HAP-1 (cell line): ENCODE measurements at regions not wholly inside any gene's neighbourhood (a gene's known extent, or its start where the extent isn't known, plus 50 kb on each side); places are given as distances from the start of the nearest gene placed in this dataset.
A peak's percentile ranks its signal among the peaks of the same experiment; 100 is the strongest.
"Not testable (repeated sequence)": the region's sequence is repeated elsewhere in the genome, so short reads cannot be mapped to it uniquely, and the experiment has no call there.

ENCODE experiments used
- DNase-seq, 2 experiments: peaks; one replicate each; pipeline ENCODE4 v3.0.0-alpha.2; 2016 to 2020; ENCODE audit warnings: low spot score in 2 of 2
- H3K27me3 ChIP-seq: fragments of 250-450 bp; sonication (Bioruptor Pico); 2 replicates; pipeline ENCODE4 v1.5.1; 2020; ENCODE audit warnings: low read depth, mild to moderate bottlenecking, moderate library complexity
- H3K36me3 ChIP-seq: fragments of 250-450 bp; sonication (Bioruptor Pico); replicated peaks from 2 replicates; pipeline ENCODE4 v1.5.1; 2020; ENCODE audit warnings: mild to moderate bottlenecking
- H3K4me1 ChIP-seq: fragments of 250-450 bp; sonication (Bioruptor Pico); 2 replicates; pipeline ENCODE4 v1.5.1; 2020; ENCODE audit warnings: mild to moderate bottlenecking
- H3K4me3 ChIP-seq: fragments of 250-450 bp; sonication (Bioruptor Pico); 2 replicates; pipeline ENCODE4 v1.5.1; 2020; ENCODE audit warnings: mild to moderate bottlenecking, moderate library complexity
- H3K9me3 ChIP-seq: fragments of 250-450 bp; sonication (Bioruptor Pico); 2 replicates; pipeline ENCODE4 v1.5.1; 2020; ENCODE audit warnings: mild to moderate bottlenecking, moderate library complexity
- in situ Hi-C: fragments of 300-500 bp; cut with MboI; formaldehyde crosslinking; loops from 3 replicates; pipeline ENCODE4 v1.14.3; 2020; ENCODE audit warnings: low sequenced_read_pairs, inconsistent platforms, mixed read lengths

DNA sequence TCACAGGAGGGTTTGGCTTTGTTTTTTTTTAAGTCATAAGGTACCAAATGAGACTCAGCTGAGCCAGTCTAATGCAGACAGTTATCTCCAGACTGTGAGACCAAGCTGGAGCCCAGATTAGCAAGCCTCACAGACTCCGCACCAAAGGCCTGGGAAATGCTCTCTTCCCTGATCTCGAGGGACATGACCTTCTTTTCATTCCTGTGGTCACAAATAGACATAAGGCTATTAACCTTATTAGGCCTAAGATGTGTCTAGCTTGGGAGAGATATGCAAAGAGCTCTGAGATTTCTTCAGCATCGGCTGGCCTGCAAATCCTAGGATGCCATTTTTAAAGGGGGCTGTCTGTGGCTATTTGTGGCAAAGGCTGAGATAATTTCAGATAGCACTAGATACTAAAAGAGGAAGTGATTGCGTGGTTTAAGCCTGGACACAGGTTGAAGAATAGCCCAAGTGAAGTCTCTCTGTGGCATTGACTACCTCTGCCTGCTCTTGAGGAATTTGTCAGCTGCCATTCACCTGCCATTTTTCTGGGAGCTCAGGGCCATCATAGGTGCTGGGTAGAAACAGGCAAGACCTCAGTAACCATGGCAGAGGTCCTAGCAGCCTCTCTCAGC lies 301.3 kb downstream of the SIPA1L2 start:
- no peak overlapping the region for H3K4me3 ChIP-seq
- H3K4me1 ChIP-seq: peaks cover 18% of the 10 kb centered on the region
- H3K27me3 ChIP-seq: no peaks in the 10 kb centered on the region
- no peak for DNase-seq
- no peaks in the 10 kb centered on the region for H3K9me3 ChIP-seq
- H3K36me3 ChIP-seq: no peaks in the 10 kb centered on the region
- in situ Hi-C loops: no loop called here

DNA sequence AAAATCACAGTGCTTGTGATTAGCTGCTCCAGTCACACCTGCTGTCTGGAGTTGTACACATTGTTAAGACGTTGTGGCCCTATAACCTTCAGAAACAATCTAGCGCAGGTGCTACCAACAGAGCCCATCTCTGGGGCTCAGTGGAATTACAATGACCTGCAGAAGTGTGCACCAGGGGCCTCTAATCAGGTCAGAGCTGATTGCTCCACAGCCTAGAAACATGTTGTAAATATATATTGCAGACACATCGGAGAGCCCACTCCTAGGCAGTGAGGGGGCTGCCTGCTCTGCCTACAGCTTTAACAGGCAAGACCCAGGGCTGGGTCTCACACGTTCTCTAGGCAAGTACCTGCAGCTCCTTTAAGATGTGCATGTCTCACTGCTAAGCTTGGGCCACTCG lies 302.0 kb downstream of the SIPA1L2 start:
- peaks cover 15% of the 10 kb centered on the region for H3K4me1 ChIP-seq
- DNase-seq: no peak
- H3K36me3 ChIP-seq: no peaks in the 10 kb centered on the region
- in situ Hi-C loops: no loop called here
- no peaks in the 10 kb centered on the region for H3K9me3 ChIP-seq
- H3K4me3 ChIP-seq: no peak overlapping the region
- H3K27me3 ChIP-seq: no peaks in the 10 kb centered on the region

DNA sequence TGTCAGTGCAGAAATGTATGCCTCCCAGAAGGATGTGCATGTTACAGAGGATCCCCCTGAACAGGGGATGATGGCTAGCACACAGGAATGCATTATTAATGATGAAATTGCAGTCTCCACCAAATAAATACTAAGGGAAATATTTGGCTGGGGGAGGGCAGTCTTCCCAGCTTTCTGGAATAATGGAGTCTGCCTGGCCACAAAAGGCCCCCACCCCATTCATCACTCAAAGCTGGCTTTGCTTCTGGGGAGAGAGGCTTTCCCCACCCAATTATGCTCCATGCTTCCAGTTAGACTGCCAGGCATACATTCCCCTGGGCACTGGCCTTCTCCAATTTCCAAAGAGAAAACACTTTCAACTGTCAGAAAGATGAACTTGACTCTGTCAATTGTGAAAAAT lies 302.7 kb downstream of the SIPA1L2 start:
- no peaks in the 10 kb centered on the region for H3K9me3 ChIP-seq
- H3K4me3 ChIP-seq: no peak overlapping the region
- no peak for DNase-seq
- no peaks in the 10 kb centered on the region for H3K27me3 ChIP-seq
- H3K36me3 ChIP-seq: no peaks in the 10 kb centered on the region
- H3K4me1 ChIP-seq: peaks cover 15% of the 10 kb centered on the region
- in situ Hi-C loops: no loop called here

DNA sequence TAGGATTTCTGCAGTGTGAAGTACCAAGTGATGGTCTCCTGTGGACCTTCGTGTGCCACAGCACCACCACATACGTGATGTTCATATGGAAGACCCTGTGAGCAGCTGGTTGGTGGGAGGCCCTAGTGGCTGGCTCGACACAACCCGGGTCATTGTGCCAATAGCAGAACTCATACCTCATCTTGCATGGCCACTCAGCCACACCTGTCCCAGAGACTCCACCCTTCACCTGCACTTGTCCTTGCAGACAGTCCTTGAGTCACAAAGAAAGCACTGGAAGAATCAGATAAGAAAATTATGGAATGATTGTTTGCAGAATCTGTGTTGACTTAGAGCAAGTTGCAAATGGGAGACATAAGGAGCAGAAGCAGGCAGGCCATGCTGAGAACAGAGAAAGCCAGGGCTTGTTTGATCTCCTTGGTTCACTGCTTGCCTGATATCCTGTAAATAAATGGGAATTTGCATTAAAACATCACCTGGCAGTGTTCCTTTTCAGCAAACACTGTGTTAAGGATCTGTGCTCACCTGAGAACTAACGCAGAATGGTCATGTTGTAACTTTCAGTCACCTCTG lies 307.7 kb downstream of the SIPA1L2 start:
- in situ Hi-C loops: no loop called here
- H3K27me3 ChIP-seq: no peaks in the 10 kb centered on the region
- DNase-seq: no peak

DNA sequence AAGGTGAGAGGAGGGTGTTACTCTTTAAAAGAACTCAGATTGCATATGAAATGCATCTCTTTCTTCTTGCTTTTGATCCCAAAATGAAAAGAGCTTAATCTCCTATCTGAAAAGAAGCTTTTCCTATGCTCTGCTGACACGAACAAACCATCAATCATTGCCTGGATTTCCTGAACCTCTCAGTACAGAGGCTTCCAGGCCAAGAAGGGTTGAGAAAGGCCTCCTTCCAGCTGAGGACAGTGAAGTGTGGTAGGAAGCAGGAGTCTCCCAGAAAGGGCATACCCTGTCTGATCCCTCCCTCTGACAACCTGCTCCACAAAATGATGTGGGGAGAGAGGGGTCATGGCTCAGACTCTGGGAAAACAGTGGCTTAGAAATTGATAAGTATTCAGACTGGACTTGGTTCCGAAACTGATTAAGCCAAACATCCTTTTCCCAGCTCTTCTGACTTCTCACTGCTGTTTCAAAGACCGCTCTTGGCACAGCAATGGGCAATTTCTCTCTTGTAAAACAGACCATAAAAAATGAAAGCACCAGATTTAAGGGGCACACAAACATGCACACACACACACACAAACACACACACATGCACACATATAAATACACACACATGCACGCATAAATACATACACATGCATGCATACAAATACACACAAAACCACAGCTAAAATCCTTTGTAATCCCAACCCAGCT lies 310.3 kb downstream of the SIPA1L2 start:
- peak; percentile 53 to 86 for DNase-seq
- Histone ChIP-seq H3K9me3 (no peaks in the 10 kb centered on the region; the same call in 1 of the 2 replicates), H3K27me3 (no peaks in the 10 kb centered on the region), H3K4me1 (peaks cover 50% of the 10 kb centered on the region), H3K36me3 (no peaks in the 10 kb centered on the region), H3K4me3 (no peak overlapping the region)
- in situ Hi-C loops: loop anchor here (10.0 kb wide), 1 partner anchor 305 kb away; no protein-coding TSS in a partner anchor

More for the DNA sequence above, 307.7 kb downstream of the SIPA1L2 start:
- H3K4me3 ChIP-seq: no peak overlapping the region
- no peaks in the 10 kb centered on the region; the same call in 1 of the 2 replicates for H3K9me3 ChIP-seq
- H3K4me1 ChIP-seq: peaks cover 44% of the 10 kb centered on the region
- no peaks in the 10 kb centered on the region for H3K36me3 ChIP-seq

DNA sequence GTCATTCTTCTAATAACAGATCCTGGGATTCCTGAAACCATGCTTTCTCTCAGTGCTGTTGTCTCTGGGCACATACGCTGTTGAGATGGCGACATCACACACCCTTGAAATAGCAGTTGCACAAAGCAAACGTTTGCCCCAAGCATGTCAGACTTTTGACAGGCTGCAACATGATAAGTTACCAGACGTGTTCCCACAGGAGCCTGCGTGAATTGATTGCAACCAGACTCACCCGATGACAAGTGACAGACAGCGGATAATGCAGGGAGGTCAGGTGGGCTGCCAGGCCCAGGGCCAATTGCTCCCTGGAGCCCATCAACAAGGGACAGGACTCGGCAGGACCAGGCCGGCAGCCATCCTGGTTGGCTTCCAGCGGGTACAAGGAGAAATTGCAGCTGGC lies 310.9 kb downstream of the SIPA1L2 start:
- Histone ChIP-seq H3K4me1 (peaks cover 44% of the 10 kb centered on the region), H3K4me3 (no peak overlapping the region), H3K27me3 (no peaks in the 10 kb centered on the region), H3K9me3 (no peaks in the 10 kb centered on the region; the same call in 1 of the 2 replicates), H3K36me3 (no peaks in the 10 kb centered on the region)
- peak; percentile 44 to 47 for DNase-seq
- in situ Hi-C loops: loop anchor here (10.0 kb wide), 1 partner anchor 306 kb away; no protein-coding TSS in a partner anchor

DNA sequence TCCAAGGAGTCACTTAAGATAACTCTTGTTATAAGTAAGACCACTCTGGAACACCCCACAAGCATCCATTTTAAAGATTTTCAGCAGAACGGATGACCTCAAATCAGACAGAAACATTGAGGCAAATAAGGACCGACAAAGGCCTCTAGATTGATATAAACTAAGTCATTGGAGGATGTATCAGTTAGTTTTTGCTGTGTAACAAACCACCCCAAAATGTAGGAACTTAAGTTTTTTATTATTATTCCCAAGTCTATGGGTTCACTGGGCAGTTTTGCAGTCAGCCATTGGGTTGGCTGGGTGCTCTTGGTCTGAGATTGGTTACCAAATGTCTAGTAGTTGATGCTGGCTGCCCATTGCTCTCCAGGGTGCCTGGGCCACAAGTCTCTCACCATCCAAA lies 311.8 kb downstream of the SIPA1L2 start:
- no peaks in the 10 kb centered on the region for H3K27me3 ChIP-seq
- no peaks in the 10 kb centered on the region; the same call in 1 of the 2 replicates for H3K9me3 ChIP-seq
- no peak overlapping the region for H3K4me3 ChIP-seq
- DNase-seq: no peak
- in situ Hi-C loops: loop anchor here (10.0 kb wide), 1 partner anchor 307 kb away; no protein-coding TSS in a partner anchor
- H3K36me3 ChIP-seq: no peaks in the 10 kb centered on the region
- H3K4me1 ChIP-seq: peaks cover 40% of the 10 kb centered on the region

DNA sequence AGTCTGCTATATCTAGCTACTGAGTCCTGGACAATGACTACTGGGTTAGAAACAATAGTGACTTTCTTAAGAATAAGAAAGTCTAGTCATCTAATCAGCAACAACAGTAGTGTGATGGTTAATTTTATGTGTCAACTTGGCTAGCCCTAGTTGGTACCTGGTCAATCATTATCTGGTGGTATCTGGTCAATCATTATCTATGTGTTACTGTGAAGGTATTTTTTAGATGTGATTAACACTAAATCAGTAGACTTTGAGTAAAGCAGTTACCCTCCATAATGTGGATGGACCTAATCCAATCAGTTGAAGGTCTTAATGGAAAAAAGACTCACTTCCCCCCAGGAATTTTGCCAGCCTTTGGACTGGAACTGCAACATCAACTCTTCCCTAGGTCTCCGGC lies 312.6 kb downstream of the SIPA1L2 start:
- no peaks in the 10 kb centered on the region; the same call in 1 of the 2 replicates for H3K9me3 ChIP-seq
- DNase-seq: no peak
- in situ Hi-C loops: loop anchor here (10.0 kb wide), 1 partner anchor 307 kb away; no protein-coding TSS in a partner anchor
- H3K4me1 ChIP-seq: peaks cover 40% of the 10 kb centered on the region
- no peaks in the 10 kb centered on the region for H3K36me3 ChIP-seq
- no peak overlapping the region for H3K4me3 ChIP-seq
- H3K27me3 ChIP-seq: no peaks in the 10 kb centered on the region

DNA sequence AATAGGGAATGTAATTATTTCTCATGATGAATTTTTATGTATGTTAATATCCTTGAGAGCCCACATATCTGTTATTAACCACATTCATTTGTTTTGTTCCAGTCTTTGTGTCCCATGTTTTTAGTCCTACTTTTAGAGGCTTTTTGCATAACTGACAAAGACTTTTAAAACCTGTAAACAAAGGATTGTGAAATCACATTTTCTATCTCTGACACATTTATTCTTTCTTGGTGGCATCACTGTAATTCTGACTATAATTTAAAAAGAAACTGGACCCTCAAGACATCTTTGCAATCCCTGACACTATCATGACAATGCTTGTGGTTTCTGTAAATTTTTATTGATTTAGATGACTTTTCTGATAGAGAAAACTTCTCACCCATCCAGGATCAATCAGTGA lies 313.1 kb downstream of the SIPA1L2 start:
- H3K9me3 ChIP-seq: no peaks in the 10 kb centered on the region; the same call in 1 of the 2 replicates
- in situ Hi-C loops: loop anchor here (10.0 kb wide), 1 partner anchor 308 kb away; no protein-coding TSS in a partner anchor
- peak in 1 of 2 experiments; percentile 54 for DNase-seq
- peaks cover 40% of the 10 kb centered on the region for H3K4me1 ChIP-seq
- H3K27me3 ChIP-seq: no peaks in the 10 kb centered on the region
- H3K36me3 ChIP-seq: no peaks in the 10 kb centered on the region
- H3K4me3 ChIP-seq: no peak overlapping the region

DNA sequence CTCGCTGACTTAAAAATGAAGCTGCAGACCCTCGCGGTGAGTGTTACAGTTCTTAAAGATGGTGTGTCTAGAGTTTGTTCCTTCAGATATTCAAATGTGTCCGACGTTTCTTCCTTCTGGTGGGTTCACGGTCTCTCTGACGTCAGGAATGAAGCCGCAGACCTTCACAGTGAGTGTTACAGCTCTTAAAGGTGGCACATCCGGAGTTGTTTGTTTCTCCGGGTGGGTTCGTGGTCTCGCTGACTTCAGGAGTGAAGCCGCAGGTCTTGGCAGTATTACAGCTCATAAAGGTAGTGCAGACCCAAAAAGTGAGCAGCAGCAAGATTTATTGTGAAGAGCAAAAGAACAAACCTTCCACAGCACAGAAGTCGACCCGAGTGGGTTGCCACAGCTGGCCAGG lies 316.1 kb downstream of the SIPA1L2 start:
- not testable (repeated sequence) for H3K9me3 ChIP-seq, H3K27me3 ChIP-seq, H3K36me3 ChIP-seq, DNase-seq, H3K4me3 ChIP-seq
- peaks cover 18% of the 10 kb centered on the region for H3K4me1 ChIP-seq
- in situ Hi-C loops: loop anchor here (10.0 kb wide), 1 partner anchor 311 kb away; no protein-coding TSS in a partner anchor

DNA sequence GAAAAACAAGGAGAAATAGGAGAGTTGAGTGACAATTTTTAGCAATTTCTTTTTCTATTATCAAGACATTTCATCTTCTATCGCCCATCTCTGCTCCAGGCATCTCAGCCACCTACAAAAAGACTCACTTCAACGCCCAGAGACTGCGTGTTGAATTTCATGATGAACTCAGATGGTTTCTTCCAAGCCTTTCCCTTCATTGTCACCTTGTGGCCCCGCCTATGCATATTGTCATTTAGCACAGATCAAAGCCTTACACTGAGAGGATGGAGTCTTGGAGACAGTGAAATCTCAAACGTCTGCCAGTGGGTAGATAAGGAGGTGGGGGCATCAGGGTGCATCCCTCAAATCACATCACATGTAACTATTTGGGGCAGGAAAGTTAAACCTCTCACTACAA lies 319.4 kb downstream of the SIPA1L2 start:
- in situ Hi-C loops: loop anchor here (10.0 kb wide), 1 partner anchor 314 kb away; no protein-coding TSS in a partner anchor
- DNase-seq: no peak

DNA sequence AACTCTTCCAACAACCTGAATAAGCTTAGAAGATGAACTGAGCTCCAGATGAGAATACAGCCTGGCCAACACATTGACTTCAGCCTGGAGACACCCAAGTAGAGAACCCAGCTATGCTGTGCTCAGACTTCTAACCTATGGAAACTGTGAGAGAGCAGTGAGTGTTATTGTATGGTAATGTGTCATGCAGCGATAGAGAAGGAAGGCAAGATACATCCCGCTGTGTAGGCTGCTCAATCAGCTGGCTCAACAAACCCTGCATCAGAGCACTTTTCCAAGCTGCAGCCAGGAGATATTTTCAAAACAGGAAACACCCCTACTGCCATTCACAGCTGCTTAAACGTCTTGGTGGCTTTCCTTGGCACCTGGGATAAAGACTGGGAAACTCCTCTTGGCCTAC lies 321.3 kb downstream of the SIPA1L2 start:
- Histone ChIP-seq H3K4me1 (peaks cover 8% of the 10 kb centered on the region), H3K36me3 (no peaks in the 10 kb centered on the region), H3K9me3 (no peaks in the 10 kb centered on the region), H3K27me3 (no peaks in the 10 kb centered on the region), H3K4me3 (no peak overlapping the region)
- no peak for DNase-seq
- in situ Hi-C loops: no loop called here

More for the DNA sequence above, 319.4 kb downstream of the SIPA1L2 start:
- Histone ChIP-seq H3K27me3 (no peaks in the 10 kb centered on the region), H3K4me3 (no peak overlapping the region), H3K36me3 (no peaks in the 10 kb centered on the region), H3K9me3 (no peaks in the 10 kb centered on the region), H3K4me1 (peaks cover 8% of the 10 kb centered on the region)

DNA sequence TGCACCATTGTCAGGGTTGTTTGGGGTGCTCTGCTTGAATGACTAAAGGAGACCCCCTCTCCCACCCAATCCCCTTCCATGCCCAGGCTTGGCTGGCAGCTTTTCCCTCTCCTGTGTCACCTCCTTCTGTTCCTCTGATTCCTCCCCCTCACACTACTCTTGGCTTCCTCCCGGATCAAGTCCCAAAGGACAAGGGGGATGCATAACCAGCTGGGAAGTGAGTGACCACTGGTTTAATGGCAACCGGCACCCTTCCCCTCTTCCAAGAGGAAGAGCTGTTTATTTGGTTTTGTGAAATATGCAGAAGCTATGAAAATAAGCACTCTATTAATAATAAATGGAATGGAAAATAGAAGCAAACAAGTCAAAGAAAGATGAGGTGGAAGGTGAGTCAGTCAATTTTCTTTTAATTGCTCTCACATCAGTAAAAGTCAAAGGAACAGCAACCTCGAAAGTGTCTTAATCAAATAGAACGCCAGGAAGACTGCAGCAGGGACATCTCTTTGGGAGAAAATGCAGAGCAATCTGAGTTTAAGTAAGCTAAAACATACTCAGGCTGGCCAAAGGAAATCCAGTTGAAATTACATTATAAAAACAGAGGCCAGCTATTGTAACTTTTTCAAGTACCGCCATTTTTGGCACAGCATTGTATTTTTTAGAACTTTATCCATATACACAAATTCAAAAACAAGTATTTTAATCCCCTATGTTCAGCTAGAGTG lies 322.5 kb downstream of the SIPA1L2 start:
- in situ Hi-C loops: no loop called here
- DNase-seq: peak in 1 of 2 experiments; percentile 15
- Histone ChIP-seq H3K27me3 (no peaks in the 10 kb centered on the region), H3K4me1 (peaks cover 8% of the 10 kb centered on the region), H3K9me3 (no peaks in the 10 kb centered on the region), H3K4me3 (no peak overlapping the region), H3K36me3 (no peaks in the 10 kb centered on the region)
